ENCODE measurements at regions not wholly inside any gene's neighbourhood (a gene's known extent, or its start where the extent isn't known, plus 50 kb on each side); places are given as distances from the start of the nearest gene placed in this dataset.

- peaks cover 45% of the 10 kb centered on the region for H3K9me3 Mint-ChIP-seq
- no peak for TF ChIP-seq CTCF (IDR thresholded peaks at IDR 0.05)
Measured at GRCh38 chr4:97105347-97106099, 1037.8 kb downstream of the STPG2 start.

GRCh38 chr4:97106161-97106560 is 1037.1 kb downstream of the STPG2 start:
- Mint-ChIP-seq H3K27me3 (ENCODE audit: insufficient read depth) (no peaks in the 10 kb centered on the region; the same call in 1 of the 2 replicates), H3K36me3 (ENCODE audit: low read depth) (0 out of 2 replicates have a peak, but pooled peaks cover 5% of the 10 kb centered on the region), H3K4me1 (ENCODE audit: low read depth) (no peaks in the 10 kb centered on the region), H3K9me3 (peaks cover 41% of the 10 kb centered on the region), H3K4me3 (no peak overlapping the region), H3K27ac (no peak overlapping the region)
- TF ChIP-seq CTCF (IDR thresholded peaks at IDR 0.05): no peak
- DNase-seq: no peak

More at GRCh38 chr4:97105347-97106099, 1037.8 kb downstream of the STPG2 start:
- Mint-ChIP-seq H3K27me3 (ENCODE audit: insufficient read depth) (no peaks in the 10 kb centered on the region; the same call in 1 of the 2 replicates), H3K36me3 (ENCODE audit: low read depth) (0 out of 2 replicates have a peak, but pooled peaks cover 5% of the 10 kb centered on the region), H3K27ac (no peak overlapping the region), H3K4me3 (no peak overlapping the region), H3K4me1 (ENCODE audit: low read depth) (no peaks in the 10 kb centered on the region)
- no peak for DNase-seq

- H3K27ac Mint-ChIP-seq: no peak overlapping the region
- no peaks in the 10 kb centered on the region for H3K4me1 Mint-ChIP-seq (ENCODE audit: low read depth)
- H3K9me3 Mint-ChIP-seq: peaks cover 27% of the 10 kb centered on the region
- H3K4me3 Mint-ChIP-seq: no peak overlapping the region
- H3K36me3 Mint-ChIP-seq (ENCODE audit: low read depth): no peaks in the 10 kb centered on the region
- no peaks in the 10 kb centered on the region for H3K27me3 Mint-ChIP-seq (ENCODE audit: insufficient read depth)
- no peak for TF ChIP-seq CTCF (IDR thresholded peaks at IDR 0.05)
- no peak for DNase-seq
Measured at GRCh38 chr4:97110506-97110905, 1032.8 kb downstream of the STPG2 start.

GRCh38 chr4:97116511-97116910 is 1026.8 kb downstream of the STPG2 start:
- no peak overlapping the region for H3K27ac Mint-ChIP-seq
- DNase-seq: no peak
- H3K36me3 Mint-ChIP-seq (ENCODE audit: low read depth): no peaks in the 10 kb centered on the region
- no peaks in the 10 kb centered on the region; the same call in 1 of the 2 replicates for H3K27me3 Mint-ChIP-seq (ENCODE audit: insufficient read depth)
- TF ChIP-seq CTCF (IDR thresholded peaks at IDR 0.05): no peak
- H3K9me3 Mint-ChIP-seq: peaks cover 25% of the 10 kb centered on the region
- H3K4me3 Mint-ChIP-seq: no peak overlapping the region
- no peaks in the 10 kb centered on the region for H3K4me1 Mint-ChIP-seq (ENCODE audit: low read depth)

GRCh38 chr4:97121493-97121892 is 1021.8 kb downstream of the STPG2 start:
- Mint-ChIP-seq H3K27me3 (ENCODE audit: insufficient read depth) (no peaks in the 10 kb centered on the region; the same call in 1 of the 2 replicates), H3K36me3 (ENCODE audit: low read depth) (no peaks in the 10 kb centered on the region), H3K4me3 (no peak overlapping the region), H3K9me3 (peaks cover 47% of the 10 kb centered on the region), H3K4me1 (ENCODE audit: low read depth) (no peaks in the 10 kb centered on the region), H3K27ac (no peak overlapping the region)
- TF ChIP-seq CTCF (IDR thresholded peaks at IDR 0.05): no peak
- no peak for DNase-seq
